Ishikawa (cell line): ENCODE measurements at regions not wholly inside any gene's neighbourhood (a gene's known extent, or its start where the extent isn't known, plus 50 kb on each side); places are given as distances from the start of the nearest gene placed in this dataset.

ENCODE experiments used
- CEBPB ChIP-seq: IDR thresholded peaks from 2 replicates; pipeline ENCODE4 v1.6.1; 2012
- CREB1 ChIP-seq: IDR thresholded peaks from 2 replicates; pipeline ENCODE4 v1.6.1; 2012; ENCODE audit warnings: low read depth
- EGR1 ChIP-seq: IDR thresholded peaks from 2 replicates; pipeline ENCODE4 v1.6.1; 2012
- EP300 ChIP-seq: IDR thresholded peaks from 2 replicates; pipeline ENCODE4 v1.6.1; 2012; ENCODE audit warnings: borderline replicate concordance
- FOXM1 ChIP-seq: IDR thresholded peaks from 2 replicates; pipeline ENCODE4 v1.6.1; 2012; ENCODE audit warnings: low read depth, borderline replicate concordance
- MAX ChIP-seq: IDR thresholded peaks from 2 replicates; pipeline ENCODE4 v1.6.1; 2012
- NFIC ChIP-seq: IDR thresholded peaks from 2 replicates; pipeline ENCODE4 v1.6.1; 2012
- RAD21 ChIP-seq: IDR thresholded peaks from 2 replicates; pipeline ENCODE4 v1.6.1; 2012; ENCODE audit warnings: low read depth
- TAF1 ChIP-seq: IDR thresholded peaks from 2 replicates; pipeline ENCODE4 v1.6.1; 2012; ENCODE audit warnings: low read depth, mild to moderate bottlenecking
- TCF12 ChIP-seq: IDR thresholded peaks from 2 replicates; pipeline ENCODE4 v1.6.1; 2012; ENCODE audit warnings: low read depth
- TEAD4 ChIP-seq: IDR thresholded peaks from 2 replicates; pipeline ENCODE4 v1.6.1; 2012
- USF1 ChIP-seq: IDR thresholded peaks from 2 replicates; pipeline ENCODE4 v1.6.1; 2012
- YY1 ChIP-seq: IDR thresholded peaks from 2 replicates; pipeline ENCODE4 v1.6.1; 2012; ENCODE audit warnings: low read depth
- ZBTB7A ChIP-seq: IDR thresholded peaks from 2 replicates; pipeline ENCODE4 v1.6.1; 2012; ENCODE audit warnings: low read depth
- TF ChIP-seq, protein P1 (sequence below): IDR thresholded peaks from 2 replicates; pipeline ENCODE4 v1.6.1; 2012; ENCODE audit warnings: low read depth, mild to moderate bottlenecking

DNA sequence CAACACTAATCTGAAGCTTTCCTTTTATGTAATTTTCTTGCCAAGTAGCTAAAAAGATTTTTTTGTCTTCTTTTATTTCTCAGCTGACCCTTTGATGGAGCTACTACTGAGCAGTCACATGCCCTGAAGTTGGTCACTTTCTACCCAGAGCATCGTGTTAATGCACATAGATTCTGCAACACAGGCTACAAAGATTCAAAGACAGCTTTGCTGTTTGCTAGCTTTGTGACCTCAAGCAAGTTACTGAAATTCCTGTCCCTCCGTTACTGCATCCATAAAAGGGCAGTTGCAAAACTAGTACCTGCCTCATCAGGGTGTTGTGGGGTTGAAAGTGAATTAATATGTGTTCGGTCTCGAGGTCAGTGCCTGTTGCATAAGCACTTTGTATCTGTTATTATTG is 179.9 kb downstream of the GAS1 start:
- no peak for TF ChIP-seq RAD21
- no peak for TF ChIP-seq EGR1

DNA sequence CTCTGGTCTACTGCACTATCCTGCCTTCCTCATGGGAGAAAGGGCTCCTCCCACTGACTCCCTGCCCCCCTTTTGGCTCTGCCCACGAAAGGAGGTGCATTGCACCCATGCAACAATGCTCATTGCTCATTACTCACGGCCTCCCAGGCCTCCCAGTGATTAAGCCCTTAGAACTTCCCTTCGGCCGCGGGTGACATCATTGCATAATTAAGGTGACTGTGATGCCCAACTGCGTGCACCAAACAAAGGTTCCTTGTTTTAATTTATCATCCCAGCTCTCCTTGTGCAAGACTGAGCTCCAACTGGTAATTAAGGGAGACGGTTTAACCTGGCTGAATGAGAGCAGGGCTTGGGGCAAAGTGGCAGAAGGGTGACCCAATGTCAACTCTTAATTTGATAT is 180.4 kb downstream of the GAS1 start:
- TF ChIP-seq USF1 (no peak), MAX (no peak), YY1 (no peak), TCF12 (no peak), ZBTB7A (no peak), NFIC (no peak), EGR1 (no peak), CEBPB (no peak), CREB1 (no peak), FOXM1 (no peak), RAD21 (no peak), TAF1 (no peak), TEAD4 (no peak), EP300 (no peak)
- TF ChIP-seq, protein P1, sequence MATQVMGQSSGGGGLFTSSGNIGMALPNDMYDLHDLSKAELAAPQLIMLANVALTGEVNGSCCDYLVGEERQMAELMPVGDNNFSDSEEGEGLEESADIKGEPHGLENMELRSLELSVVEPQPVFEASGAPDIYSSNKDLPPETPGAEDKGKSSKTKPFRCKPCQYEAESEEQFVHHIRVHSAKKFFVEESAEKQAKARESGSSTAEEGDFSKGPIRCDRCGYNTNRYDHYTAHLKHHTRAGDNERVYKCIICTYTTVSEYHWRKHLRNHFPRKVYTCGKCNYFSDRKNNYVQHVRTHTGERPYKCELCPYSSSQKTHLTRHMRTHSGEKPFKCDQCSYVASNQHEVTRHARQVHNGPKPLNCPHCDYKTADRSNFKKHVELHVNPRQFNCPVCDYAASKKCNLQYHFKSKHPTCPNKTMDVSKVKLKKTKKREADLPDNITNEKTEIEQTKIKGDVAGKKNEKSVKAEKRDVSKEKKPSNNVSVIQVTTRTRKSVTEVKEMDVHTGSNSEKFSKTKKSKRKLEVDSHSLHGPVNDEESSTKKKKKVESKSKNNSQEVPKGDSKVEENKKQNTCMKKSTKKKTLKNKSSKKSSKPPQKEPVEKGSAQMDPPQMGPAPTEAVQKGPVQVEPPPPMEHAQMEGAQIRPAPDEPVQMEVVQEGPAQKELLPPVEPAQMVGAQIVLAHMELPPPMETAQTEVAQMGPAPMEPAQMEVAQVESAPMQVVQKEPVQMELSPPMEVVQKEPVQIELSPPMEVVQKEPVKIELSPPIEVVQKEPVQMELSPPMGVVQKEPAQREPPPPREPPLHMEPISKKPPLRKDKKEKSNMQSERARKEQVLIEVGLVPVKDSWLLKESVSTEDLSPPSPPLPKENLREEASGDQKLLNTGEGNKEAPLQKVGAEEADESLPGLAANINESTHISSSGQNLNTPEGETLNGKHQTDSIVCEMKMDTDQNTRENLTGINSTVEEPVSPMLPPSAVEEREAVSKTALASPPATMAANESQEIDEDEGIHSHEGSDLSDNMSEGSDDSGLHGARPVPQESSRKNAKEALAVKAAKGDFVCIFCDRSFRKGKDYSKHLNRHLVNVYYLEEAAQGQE: no peak

GRCh38 chr9:86766511-86766910 is 180.8 kb downstream of the GAS1 start:
- TF ChIP-seq FOXM1 (no peak), EGR1 (no peak), TAF1 (no peak), YY1 (no peak), EP300 (no peak), CEBPB (no peak), RAD21 (no peak), USF1 (no peak), ZBTB7A (no peak), CREB1 (no peak), MAX (no peak), NFIC (no peak), TCF12 (no peak), TEAD4 (no peak)
- TF ChIP-seq, protein P1: no peak

DNA sequence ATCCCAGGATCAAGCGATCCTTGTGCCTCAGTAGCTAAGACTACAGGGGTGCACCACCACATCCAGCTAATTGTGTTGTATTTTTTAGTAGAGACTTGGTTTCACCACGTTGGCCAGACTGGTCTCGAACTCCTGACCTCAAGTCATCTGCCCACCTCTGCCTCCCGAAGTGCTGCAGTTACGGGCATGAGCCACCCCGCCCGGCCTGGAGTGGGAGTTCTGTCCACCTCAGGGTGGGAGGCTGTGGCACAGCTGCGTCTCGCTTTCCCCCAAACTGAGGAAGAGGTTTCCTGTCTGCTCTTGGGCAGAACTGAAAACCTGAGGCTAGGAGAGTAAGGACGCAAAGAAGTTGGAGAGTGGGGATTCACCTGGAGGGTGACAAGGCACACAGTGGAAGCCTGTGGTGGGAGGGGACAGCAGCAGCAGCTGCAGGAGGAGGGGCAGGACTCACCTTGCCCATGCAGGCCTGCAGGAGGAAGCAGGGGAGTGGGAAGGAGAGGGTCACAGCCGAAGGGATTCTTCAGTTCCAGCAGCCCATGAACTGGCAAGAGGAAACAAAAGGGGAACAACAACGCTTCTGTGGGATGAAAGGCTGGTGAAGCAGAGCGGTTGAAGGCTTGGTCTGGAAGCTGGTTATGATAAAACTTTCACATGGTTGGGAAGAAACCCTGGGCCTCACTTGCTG is 181.4 kb downstream of the GAS1 start:
- TF ChIP-seq EGR1: no peak
- no peak for TF ChIP-seq TCF12
- no peak for TF ChIP-seq MAX
- TF ChIP-seq ZBTB7A: no peak
- TF ChIP-seq TEAD4: no peak

GRCh38 chr9:86764671-86765343 is 182.5 kb downstream of the GAS1 start:
- TF ChIP-seq YY1 (no peak), RAD21 (no peak)

- TF ChIP-seq CEBPB (no peak), RAD21 (no peak), USF1 (no peak), EP300 (no peak), EGR1 (no peak), CREB1 (no peak), ZBTB7A (no peak)
These were observed 183.1 kb downstream of the GAS1 start for GRCh38 chr9:86764221-86764624.
